GM04504 (cell line): ENCODE measurements at regions not wholly inside any gene's neighbourhood (a gene's known extent, or its start where the extent isn't known, plus 50 kb on each side); places are given as distances from the start of the nearest gene placed in this dataset.
"Not testable (repeated sequence)": the region's sequence is repeated elsewhere in the genome, so short reads cannot be mapped to it uniquely, and the experiment has no call there.

Experiments
- DNase-seq: peaks from one replicate; pipeline ENCODE4 v3.0.0-alpha.2; 2012; ENCODE audit warnings: low read depth

DNA sequence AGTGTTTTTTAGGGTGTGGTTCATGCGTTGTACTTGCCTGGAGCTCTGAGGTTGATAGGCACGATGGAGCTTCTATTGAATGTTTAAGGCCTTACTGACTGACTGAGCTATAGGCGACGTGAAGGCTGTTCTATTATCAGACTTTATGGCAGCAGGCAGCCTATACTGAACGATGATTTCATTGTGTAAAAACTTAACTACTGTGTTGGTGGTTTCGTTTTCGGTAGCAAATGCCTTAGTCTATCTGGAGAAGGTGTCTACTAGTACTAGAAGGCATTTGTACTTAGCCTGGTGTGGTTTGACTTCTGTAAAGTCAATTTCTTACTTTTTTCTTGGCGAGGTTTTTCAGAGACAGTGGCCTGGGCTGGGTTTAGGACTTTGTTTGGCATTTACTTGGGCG is 194.4 kb downstream of the OTOP1 start:
- not testable (repeated sequence) for DNase-seq

DNA sequence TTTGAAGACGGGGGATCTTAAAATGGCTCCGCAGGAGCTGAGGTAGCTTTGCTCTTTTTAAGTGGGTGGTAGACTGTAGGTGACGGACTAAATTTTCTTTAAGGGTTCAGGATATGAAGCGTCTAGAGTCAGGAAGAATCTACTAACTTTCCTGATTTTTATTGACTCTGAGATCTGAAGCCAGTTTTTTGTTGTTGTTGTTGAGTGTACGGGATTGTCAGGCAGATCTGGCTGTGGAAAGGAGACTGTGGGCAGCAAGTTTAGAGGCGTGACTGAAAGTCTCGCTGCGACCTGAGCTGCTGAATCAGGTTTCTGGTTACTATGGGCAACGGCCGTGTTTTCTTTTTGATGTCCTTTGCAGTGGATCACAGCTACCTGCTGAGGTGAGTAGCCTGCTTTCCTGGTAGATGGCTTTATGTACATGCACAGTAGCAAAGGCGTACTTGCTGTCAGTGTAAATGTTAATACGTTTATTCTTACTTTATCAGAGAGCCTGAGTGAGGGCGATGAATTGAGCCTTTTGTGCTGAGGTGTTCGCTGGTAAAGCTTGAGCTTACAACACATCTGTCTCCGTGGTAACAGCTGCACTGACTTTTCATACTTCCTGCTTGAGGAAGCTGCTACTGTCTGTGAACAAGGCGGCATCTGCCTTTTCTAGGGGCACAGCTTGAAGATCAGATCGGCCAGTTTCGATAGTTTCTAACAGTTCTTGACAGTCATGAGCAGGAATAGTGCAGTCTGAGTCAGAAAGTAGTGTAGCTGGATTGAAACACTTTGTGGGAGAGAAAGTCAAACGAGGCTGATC is 193.7 kb downstream of the OTOP1 start:
- DNase-seq = not testable (repeated sequence)

DNA sequence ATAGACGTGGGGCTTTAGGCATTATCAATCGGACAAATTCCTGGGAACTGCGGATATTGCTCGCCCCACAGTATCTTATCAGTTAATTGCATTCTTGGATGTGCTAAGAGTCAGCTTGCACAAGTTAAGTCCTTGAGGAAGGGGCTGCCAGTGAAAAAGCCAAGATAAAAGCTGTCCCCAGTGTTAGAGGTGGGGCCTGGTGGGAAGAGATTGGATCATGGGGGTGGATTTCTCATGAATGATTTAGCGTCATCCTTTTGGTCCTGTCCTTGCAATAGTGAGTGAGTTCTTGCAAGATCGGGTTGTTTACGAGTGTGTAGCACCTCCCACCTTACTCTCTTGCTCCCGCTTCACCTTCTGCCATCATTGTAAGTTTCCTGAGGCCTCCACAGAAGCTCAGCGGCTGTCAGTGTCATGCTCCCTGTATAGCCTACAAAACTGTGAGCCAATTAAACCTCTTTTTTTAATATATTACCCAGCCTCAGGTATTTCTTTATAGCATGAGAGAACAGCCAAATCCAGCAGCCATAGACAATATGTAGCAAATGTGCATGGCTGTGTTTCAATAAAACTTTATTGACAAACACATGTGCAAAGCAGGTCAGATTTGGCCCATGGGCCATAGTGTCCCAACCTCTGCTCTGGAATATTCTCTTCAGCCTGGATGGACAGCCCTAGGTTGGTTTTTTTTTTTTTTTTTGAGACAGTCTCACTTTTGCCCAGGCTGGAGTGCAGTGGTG is 189.2 kb downstream of the OTOP1 start:
- DNase-seq = not testable (repeated sequence)

DNA sequence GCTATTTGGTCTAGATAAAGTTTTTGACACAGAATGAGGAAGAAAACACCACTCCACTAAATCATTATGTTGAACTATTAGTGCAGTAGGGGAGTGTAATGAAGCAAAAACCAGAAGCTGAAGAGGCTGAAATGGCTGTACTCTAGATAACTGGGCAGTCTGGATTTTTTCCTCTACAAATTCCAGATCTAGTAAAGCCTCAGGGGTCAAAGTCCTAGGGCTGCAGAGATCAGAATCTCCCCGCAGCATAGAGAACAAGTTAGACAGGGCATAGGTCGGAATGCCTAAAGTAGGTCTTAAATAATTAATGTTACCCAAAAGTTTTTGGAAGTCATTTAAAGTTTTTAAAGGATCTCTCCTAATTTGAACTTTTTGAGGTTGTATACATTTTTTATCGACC is 180.9 kb downstream of the OTOP1 start:
- DNase-seq = not testable (repeated sequence)

DNA sequence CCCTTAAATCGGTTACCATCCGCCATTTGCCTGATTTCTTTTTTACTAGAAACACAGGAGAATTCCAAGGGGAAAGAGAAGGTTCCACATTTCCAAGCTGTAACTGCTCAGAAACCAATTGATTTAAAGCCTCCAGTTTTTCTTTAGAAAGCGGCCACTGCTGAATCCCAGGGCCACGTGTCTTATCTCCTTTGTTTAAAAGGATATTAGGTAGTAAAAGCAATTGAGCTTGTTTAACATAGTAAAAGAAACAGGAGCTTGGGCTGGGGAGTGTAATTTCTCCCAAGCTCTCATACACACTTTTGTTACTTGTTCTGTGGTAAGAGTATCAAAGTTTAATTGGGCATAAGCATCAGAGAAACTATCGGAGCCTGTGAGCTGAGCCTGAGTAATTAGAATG is 180.0 kb downstream of the OTOP1 start:
- not testable (repeated sequence) for DNase-seq

DNA sequence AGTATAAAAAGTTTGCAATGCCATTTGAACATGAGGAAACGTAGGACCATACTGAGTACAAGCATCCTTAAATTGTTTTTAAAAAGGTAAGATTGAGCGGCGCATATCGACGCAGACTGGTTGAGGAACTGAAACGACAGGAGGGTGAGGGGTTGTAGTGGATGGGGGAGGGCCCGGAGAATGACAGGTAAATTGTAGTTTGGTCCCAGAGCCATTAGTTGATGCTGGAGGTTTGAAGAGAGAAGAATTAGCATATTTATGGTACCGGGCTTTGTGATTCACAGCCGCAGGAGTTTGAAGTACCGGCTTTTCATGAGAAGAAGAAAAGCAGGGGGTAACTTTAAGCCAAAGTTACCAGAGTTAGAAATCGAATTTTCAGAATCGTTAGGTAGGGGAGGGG is 179.5 kb downstream of the OTOP1 start:
- DNase-seq = not testable (repeated sequence)

DNA sequence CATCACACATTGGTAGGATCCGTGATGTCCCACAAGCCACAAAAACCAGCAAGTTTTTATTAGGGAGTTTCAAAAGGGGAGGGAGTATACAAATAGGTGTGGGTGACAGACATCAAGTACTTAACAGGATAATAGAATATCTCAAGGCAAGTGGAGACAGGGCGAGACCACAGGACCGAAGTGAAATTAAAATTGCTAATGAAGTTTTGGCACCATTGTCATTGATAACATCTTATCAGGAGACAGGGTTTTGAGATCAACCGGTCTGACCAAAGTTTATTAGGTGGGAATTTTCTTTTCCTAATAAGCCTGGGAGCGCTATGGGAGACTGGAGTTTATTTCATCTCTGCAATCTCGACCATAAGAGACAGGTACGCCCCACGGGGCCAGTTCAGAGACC is 178.5 kb downstream of the OTOP1 start:
- DNase-seq = not testable (repeated sequence)

- not testable (repeated sequence) for DNase-seq
Observed at GRCh38 chr4:4050781-4051180, 175.9 kb downstream of the OTOP1 start.

GRCh38 chr4:4052933-4053332 is 173.8 kb downstream of the OTOP1 start:
- DNase-seq = not testable (repeated sequence)

GRCh38 chr4:4057226-4057625 is 169.5 kb downstream of the OTOP1 start:
- DNase-seq = not testable (repeated sequence)

DNA sequence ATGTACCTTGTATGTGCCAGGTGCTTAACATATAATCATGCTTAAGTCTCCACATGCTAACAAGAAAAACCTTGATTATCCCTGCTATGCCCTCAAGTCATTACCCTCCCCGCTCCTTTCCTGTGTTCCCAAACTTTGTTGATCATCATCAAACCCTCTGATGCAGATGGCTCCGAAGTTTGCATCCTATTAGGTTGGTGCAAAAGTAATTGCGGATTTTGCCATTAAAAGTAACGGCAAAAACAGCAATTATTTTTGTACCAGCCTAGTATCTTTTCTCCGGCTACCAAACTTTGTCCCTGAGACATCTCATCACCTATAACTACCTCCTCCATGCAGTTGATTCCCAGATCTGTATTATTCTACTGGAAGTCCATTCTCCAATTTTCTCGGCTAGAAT is 142.6 kb downstream of the OTOP1 start:
- DNase-seq = not testable (repeated sequence)

- DNase-seq = not testable (repeated sequence)
Observed at GRCh38 chr4:4089716-4090419, 136.9 kb downstream of the OTOP1 start.

GRCh38 chr4:4090720-4091119 is 136.0 kb downstream of the OTOP1 start:
- DNase-seq = not testable (repeated sequence)

DNA sequence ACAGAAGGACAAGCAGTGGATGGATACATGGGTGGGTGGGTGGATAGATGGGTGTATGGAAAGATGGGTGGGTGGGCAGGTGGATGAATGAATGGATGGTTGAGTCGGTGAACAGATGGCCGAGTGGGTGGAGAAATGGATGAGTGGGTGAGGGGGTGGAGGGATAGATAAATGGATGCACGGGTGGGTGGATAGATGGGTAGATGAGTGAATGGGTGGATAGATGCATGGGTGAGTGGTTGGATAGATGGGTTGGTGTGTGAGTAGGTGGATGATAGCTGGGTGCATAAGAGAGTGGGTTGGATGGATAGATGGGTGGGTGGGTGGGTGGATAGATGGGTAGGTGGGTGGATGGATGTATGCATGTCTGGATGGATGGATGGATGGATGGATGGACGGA is 134.6 kb downstream of the OTOP1 start:
- DNase-seq = not testable (repeated sequence)

- DNase-seq = not testable (repeated sequence)
Observed at GRCh38 chr4:4099610-4100009, 127.1 kb downstream of the OTOP1 start.

DNA sequence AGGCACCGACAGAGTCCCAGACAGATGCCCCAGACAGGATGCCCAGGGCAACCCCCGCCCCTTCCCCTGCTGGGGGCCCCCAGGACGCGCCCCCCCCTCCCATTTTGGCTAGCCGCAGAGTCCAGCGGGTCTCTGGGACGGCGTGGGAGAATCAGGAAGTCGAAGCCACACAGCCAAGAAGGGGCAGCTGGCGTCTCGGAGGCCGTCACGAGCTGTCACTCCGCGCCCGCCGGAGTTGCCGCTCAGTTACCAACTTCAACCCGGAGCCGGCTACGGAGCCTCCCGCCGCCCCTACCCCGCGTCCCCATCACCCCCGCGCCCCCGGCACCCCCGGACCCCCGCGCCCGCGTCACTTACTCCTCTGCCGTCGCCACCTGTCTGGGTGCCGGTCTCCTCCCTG is 119.8 kb downstream of the OTOP1 start:
- DNase-seq = not testable (repeated sequence)

DNA sequence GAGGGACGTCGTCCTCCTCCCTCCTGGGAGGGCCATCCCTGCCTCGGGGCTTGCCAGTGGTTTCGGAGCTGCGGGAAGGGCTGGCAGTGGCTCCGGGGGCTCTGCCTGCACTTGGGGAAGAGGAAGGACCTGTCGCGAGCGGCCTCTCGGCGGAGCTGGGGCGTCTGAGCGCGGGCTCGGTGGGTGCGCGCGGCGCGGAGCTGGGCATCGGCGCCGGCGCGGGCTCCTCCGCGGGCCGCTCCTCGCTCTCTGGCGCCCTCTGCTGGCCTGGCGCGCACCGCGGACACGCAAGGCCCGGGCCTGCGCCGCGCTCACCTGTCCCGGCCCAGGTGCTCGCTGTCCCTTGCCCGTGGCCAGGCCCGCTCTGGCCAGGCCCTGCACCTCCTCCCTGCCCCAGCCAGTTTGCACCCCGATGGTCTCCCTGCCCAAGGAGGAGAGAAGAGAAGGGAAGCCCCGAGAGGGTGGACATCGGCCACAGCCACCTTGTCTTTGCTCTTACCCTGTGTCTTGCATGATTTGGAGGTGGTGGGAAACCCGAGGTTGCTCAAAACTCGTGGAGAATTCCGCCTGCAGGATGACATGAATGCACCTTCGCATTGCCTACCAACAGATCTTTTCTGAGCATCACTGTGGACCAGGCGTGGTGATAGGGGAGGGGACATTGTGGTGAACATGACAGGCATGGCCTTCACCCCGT is 119.2 kb downstream of the OTOP1 start:
- peak; percentile 10 for DNase-seq

DNA sequence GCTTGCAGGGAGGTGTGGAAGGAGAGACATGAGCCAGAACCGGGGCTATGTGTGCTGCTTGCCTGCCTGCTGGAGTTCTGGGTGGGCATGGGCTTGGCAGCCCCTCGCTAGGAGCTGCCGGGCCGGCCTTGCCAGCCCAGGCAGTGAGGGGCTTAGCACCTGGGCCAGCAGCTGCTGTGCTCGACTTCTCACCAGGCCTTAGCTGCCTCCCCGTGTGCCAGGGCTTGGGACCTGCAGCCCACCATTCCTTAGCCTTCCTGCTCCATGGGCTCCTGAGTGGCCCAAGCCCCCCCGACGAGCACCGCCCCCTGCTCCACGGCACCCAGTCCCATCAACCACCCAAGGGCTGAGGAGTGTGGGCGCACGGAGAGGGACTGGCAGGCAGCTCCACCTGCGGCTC is 111.3 kb downstream of the OTOP1 start:
- not testable (repeated sequence) for DNase-seq

- not testable (repeated sequence) for DNase-seq
Observed at GRCh38 chr4:4116901-4117300, 109.8 kb downstream of the OTOP1 start.

DNA sequence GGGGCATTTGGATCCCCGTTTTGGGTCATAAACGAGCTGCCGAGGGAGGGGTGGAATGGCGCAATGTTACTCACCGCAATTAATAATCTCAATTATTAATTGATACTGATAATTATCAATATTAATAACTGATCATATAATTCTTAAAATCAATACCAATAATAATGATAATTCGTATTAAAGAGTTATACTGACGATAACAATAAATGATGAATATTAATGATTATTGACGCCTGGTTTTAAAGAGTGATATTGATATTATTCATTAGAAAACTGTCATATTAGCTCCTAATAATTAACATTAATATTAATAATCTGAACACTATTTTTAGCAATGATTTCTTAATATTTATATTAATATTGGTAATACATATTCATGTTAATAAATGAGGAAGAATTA is 92.4 kb downstream of the OTOP1 start:
- DNase-seq = not testable (repeated sequence)

- DNase-seq = not testable (repeated sequence)
Observed at GRCh38 chr4:4136621-4137020, 90.1 kb downstream of the OTOP1 start.
